Esophagus mucosa (tissue), 1 donor: ENCODE measurements at regions not wholly inside any gene's neighbourhood (a gene's known extent, or its start where the extent isn't known, plus 50 kb on each side); places are given as distances from the start of the nearest gene placed in this dataset.
"Not testable (repeated sequence)": the region's sequence is repeated elsewhere in the genome, so short reads cannot be mapped to it uniquely, and the experiment has no call there.

ENCODE experiments used
- ATAC-seq: fragments of 200-7000 bp; cut with Tn5 transposase; one replicate; pipeline ENCODE4 v1.9.1; 2020
- donor health status: DM: yes; HTN: yes; CAD: no.

GRCh38 chrX:140064993-140065392, 99.7 kb upstream of the CXorf66 start:
- no peak for ATAC-seq

DNA sequence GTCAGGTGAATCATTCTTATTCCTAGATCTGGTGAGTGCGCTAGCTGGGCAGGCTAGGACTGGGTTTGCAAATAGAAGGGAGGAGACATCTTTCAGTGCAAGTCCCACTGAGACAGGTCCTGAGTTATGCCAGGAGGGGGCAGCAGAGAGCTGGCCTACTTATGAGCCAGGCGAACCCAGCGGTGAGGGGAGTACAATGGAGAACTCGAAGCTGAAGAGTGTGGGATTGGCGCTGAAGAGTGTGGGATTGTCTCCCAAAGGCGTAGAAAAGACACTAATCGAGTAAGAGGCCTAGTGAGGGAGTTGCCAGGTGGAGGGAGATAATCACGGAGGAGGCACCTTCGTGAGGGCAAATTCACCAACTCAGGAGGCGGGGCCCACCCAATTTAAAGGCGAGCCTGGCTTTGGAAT, 91.7 kb upstream of the CXorf66 start:
- ATAC-seq = peak; percentile 85

DNA sequence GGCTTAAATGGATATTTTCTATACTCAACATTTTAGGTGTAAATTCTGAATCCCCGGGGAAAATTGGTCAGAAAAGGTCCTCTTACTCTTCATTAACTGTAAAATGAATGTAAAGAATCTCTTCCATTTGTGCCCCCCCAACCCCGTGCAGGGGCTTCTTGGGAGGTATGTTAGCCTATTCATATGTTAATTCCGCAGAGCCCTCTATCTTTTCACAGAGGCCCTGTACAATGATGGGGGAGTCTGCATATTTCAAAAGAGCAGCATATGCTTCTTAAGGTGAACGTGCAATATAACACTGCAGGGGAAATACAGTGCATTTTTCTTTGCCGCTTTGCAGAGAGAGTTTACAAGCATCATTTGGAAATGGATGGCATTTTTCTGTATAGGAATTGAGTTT, 88.5 kb upstream of the CXorf66 start:
- no peak for ATAC-seq

GRCh38 chrX:140050906-140051305, 85.6 kb upstream of the CXorf66 start:
- ATAC-seq = no peak

- ATAC-seq = no peak
These were observed 75.1 kb upstream of the CXorf66 start for GRCh38 chrX:140040386-140040785.

- no peak for ATAC-seq
These were observed 73.5 kb upstream of the CXorf66 start for GRCh38 chrX:140038842-140039241.

DNA sequence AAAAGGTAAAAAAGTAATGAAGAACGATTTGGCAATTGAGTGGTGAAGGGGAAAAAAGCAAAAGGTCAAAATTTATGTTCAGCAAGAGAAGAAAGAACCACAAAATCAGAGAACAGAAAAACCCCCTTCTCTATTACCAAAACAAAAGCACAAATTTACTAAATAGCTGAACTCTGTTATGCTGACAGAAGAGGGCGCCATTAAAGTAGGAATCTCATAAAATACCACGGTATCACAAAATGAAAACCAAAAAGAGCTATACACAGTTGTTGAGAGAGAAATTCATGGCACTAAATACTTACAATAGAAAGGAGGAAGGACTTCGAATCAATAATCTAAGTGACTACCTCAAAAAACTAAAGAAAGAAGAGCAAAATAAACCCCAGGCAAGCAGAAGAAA, 69.6 kb upstream of the CXorf66 start:
- ATAC-seq = no peak

GRCh38 chrX:140022482-140022881, 57.2 kb upstream of the CXorf66 start:
- no peak for ATAC-seq

GRCh38 chrX:140019134-140019533, 53.8 kb upstream of the CXorf66 start:
- not testable (repeated sequence) for ATAC-seq
